Heart left ventricle (tissue), 16 donors: ENCODE measurements at regions not wholly inside any gene's neighbourhood (a gene's known extent, or its start where the extent isn't known, plus 50 kb on each side); places are given as distances from the start of the nearest gene placed in this dataset.

Source experiments
- ATAC-seq, 4 donors: fragments of 200-7000 bp; cut with Tn5 transposase; one replicate each; pipeline ENCODE4 v1.9.1; 2020 to 2022; ENCODE audit warnings: moderate library complexity in 4 of 4, mild to moderate bottlenecking in 3 of 4, moderate number of reproducible peaks in 1 of 4
- DNase-seq, 5 donors: peaks; one replicate each; pipeline ENCODE4 v3.0.0-alpha.2; 2020
- H3K27ac ChIP-seq, 12 donors: fragments of 200-600 bp; sonication (generic) in 4 of 12; one replicate each; pipeline versions ENCODE4 v1.5.0 to v1.8.0; 2016 to 2022; ENCODE audit warnings: mild to moderate bottlenecking in 2 of 12
- H3K27me3 ChIP-seq, 9 donors: fragments of 200-600 bp; sonication (generic) in 2 of 9; one replicate each; pipeline versions ENCODE4 v1.5.1 to v1.8.0; 2016 to 2022; ENCODE audit warnings: mild to moderate bottlenecking in 3 of 9
- H3K36me3 ChIP-seq, 9 donors: fragments of 200-600 bp; sonication (generic) in 2 of 9; one replicate each; pipeline versions ENCODE4 v1.5.0 to v1.8.0; 2018 to 2022; ENCODE audit warnings: mild to moderate bottlenecking in 2 of 9
- H3K4me1 ChIP-seq, 12 donors: fragments of 200-600 bp; sonication (generic) in 4 of 12; one replicate each; pipeline versions ENCODE4 v1.5.0 to v1.8.0; 2016 to 2022; ENCODE audit warnings: mild to moderate bottlenecking in 3 of 12
- H3K4me3 ChIP-seq, 12 donors: fragments of 200-600 bp; sonication (generic) in 4 of 12; one replicate each; pipeline versions ENCODE4 v1.5.0 to v1.8.0; 2017 to 2022; ENCODE audit warnings: mild to moderate bottlenecking in 9 of 12, moderate library complexity in 4 of 12
- H3K9me3 ChIP-seq, 12 donors: fragments of 200-600 bp; sonication (generic) in 4 of 12; one replicate each; pipeline versions ENCODE4 v1.5.0 to v1.8.0; 2016 to 2022; ENCODE audit warnings: mild to moderate bottlenecking in 1 of 12
- POLR2A ChIP-seq, 2 donors: fragments of 450-650 bp; IDR thresholded peaks; one replicate each; pipeline ENCODE4 v1.6.1; 2017; ENCODE audit warnings: antibody characterized with exemption in 2 of 2, mild to moderate bottlenecking in 2 of 2, moderate library complexity in 2 of 2
- WGBS, 4 donors: extraction: QIAGEN DNeasy Blood & Tissue Kit in 2 of 4; methylation state at CpG; one replicate each; pipeline versions ENCODE4 v1.1.5 to v1.1.7; 2013 to 2018; 5-methylcytosine and 5-hydroxymethylcytosine counted together
- intact Hi-C, 10 donors: fragments of 100-400 bp; cut with DNase I; formaldehyde crosslinking; loops; one replicate each; pipeline versions ENCODE4 v1.11.1 to v1.14.2; 2022
- TF ChIP-seq, protein P1 (sequence below), 12 donors: fragments of 200-600 bp; sonication (generic) in 4 of 12; IDR thresholded peaks; one replicate each; pipeline versions ENCODE4 v1.5.0 to v1.8.0; 2018 to 2022; ENCODE audit warnings: antibody characterized with exemption in 12 of 12, mild to moderate bottlenecking in 5 of 12
- donor health status: ischemic (EF 13 %, LVEDD 7.1; RV severe dilation, severe dysfunction).
- donor health status: healthy with polysubstance abuse.
- donor health status: DM: no; HTN: yes; CAD: no.
- donor health status: DM: no; HTN: no; CAD: no.
- donor health status: ischemic (EF 25% LVEDD 6.9; RV normal size, moderate dysfunction).
- donor health status: ischemic (EF 25% LVEDD 5.7; RV mildly dilated, moderate dysfunction).
- donor health status: healthy.
- donor health status: DM: yes; HTN: yes; CAD: no.
- donor health status: ischemic (EF 35%, LVEDD 5.7; RV mildly dilated, moderate dysfunction).
- donor health status: nonischemic (EF 11% LVEDD 7.7; RV severe dilation, severe dysfunction).
- donor health status: DM: yes; HTN: yes; CAD: no.
- donor health status: PGD.
- donor health status: ischemic (EF 29% LVEDD 5.4; RV normal size, mild dysfunction).
- donor health status: nonischemic (EF 23%, LVEDD 6.1; RV moderate dilation, normal function).

GRCh38 chr1:238530209-238530851 is 639.6 kb upstream of the ZP4 start:
- intact Hi-C loops, result no loop called here
- H3K4me3 ChIP-seq, result no peak overlapping the region
- TF ChIP-seq, protein P1, sequence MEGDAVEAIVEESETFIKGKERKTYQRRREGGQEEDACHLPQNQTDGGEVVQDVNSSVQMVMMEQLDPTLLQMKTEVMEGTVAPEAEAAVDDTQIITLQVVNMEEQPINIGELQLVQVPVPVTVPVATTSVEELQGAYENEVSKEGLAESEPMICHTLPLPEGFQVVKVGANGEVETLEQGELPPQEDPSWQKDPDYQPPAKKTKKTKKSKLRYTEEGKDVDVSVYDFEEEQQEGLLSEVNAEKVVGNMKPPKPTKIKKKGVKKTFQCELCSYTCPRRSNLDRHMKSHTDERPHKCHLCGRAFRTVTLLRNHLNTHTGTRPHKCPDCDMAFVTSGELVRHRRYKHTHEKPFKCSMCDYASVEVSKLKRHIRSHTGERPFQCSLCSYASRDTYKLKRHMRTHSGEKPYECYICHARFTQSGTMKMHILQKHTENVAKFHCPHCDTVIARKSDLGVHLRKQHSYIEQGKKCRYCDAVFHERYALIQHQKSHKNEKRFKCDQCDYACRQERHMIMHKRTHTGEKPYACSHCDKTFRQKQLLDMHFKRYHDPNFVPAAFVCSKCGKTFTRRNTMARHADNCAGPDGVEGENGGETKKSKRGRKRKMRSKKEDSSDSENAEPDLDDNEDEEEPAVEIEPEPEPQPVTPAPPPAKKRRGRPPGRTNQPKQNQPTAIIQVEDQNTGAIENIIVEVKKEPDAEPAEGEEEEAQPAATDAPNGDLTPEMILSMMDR (IDR thresholded peaks at IDR 0.05), result no peak
- no peak for TF ChIP-seq POLR2A (IDR thresholded peaks at IDR 0.05)
- peaks cover 0 to 3% (median 0%) of the 10 kb centered on the region in 12 donors for H3K9me3 ChIP-seq
- no peak overlapping the region for H3K27ac ChIP-seq
- ATAC-seq (no peak), DNase-seq (no peak)
- 80 to 91% (median 86%) methylated on average over 12 to 13 of the region's 13 CpGs for WGBS, 4 donors
- H3K36me3 ChIP-seq, result no peaks in the 10 kb centered on the region
- H3K27me3 ChIP-seq, result no peaks in the 10 kb centered on the region
- no peaks in the 10 kb centered on the region for H3K4me1 ChIP-seq

DNA sequence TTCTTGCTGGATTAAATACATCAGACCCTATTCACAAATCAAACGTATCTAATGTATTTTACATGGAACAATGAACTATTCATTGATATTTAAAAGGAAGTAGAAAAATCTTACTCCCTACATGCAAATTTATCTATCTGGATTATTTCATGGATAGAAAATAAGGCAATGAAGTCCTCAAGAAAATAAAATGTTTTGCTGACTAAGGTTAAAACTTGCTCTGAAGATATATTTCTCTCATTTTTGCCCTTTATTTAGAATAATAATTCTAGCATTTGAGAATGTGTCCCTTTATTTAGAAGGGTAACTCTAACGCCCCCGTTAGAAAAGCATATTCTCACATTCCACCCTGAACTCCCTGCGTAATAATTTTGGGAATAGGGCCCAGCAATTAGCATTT is 627.0 kb upstream of the ZP4 start:
- no peak overlapping the region for H3K27ac ChIP-seq
- ATAC-seq (no peak), DNase-seq (no peak)
- intact Hi-C loops, result no loop called here
- H3K4me3 ChIP-seq, result no peak overlapping the region
- H3K9me3 ChIP-seq, result peaks cover 0 to 33% (median 15%) of the 10 kb centered on the region in 12 donors
- 75 to 82% (median 77%) methylated on average over 4 of the region's 4 CpGs for WGBS, 4 donors
- no peaks in the 10 kb centered on the region for H3K4me1 ChIP-seq
- no peak for TF ChIP-seq POLR2A (IDR thresholded peaks at IDR 0.05)
- TF ChIP-seq, protein P1 (IDR thresholded peaks at IDR 0.05), result no peak
- H3K36me3 ChIP-seq, result no peaks in the 10 kb centered on the region
- no peaks in the 10 kb centered on the region for H3K27me3 ChIP-seq

DNA sequence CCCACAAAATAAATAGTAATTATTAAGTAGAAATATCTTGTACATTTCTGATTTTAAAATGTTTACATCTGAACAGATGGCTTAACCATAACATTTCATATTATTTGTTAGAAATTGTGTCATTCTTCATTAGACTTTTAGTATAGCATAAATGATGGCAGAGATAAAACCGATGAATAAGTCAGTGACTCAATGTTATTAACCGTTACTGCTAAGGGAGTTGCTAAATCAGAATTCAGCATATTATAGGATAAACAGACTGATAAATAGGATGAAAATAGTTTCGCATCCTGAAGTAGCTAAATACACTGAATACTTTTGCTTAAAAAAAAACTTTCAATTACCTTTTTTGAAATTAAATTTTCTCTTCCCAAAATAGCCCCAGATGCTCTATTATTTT is 610.6 kb upstream of the ZP4 start:
- ATAC-seq, result no peak
- no peak for DNase-seq
- Histone ChIP-seq H3K36me3 (no peaks in the 10 kb centered on the region), H3K4me3 (no peak overlapping the region), H3K9me3 (peaks cover 0 to 4% (median 0%) of the 10 kb centered on the region in 12 donors), H3K27ac (no peak overlapping the region), H3K4me1 (no peaks in the 10 kb centered on the region), H3K27me3 (no peaks in the 10 kb centered on the region)
- intact Hi-C loops, result no loop called here
- TF ChIP-seq POLR2A (IDR thresholded peaks at IDR 0.05), result no peak
- TF ChIP-seq, protein P1 (IDR thresholded peaks at IDR 0.05), result no peak
- WGBS, 4 donors, result 57 to 85% (median 71%) methylated on average over 3 of the region's 3 CpGs

DNA sequence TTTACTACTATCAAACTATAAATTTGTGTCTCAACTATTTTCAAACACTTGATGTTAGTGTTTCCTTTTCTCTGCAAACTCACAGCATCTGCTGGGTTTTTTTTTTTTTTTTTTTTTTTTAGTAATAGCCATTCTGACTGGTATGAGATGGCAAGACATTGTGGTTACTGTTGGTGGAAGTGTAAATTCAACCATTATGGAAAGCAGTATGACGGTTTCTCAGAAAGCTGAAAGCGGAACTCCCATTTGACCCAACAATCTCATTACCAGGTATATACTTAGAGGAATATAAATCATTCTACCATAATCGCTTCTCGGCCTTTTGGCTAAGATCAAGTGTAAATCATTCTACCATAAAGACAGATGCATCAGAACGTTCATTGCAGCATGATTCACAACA is 608.3 kb upstream of the ZP4 start:
- intact Hi-C loops, result no loop called here
- H3K36me3 ChIP-seq, result no peaks in the 10 kb centered on the region
- no peak for DNase-seq

More for the DNA sequence above, 608.3 kb upstream of the ZP4 start:
- no peak overlapping the region for H3K27ac ChIP-seq
- WGBS, 4 donors, result 76 to 87% (median 86%) methylated on average over 5 of the region's 5 CpGs
- ATAC-seq, result no peak
- H3K4me1 ChIP-seq, result no peaks in the 10 kb centered on the region
- TF ChIP-seq POLR2A (IDR thresholded peaks at IDR 0.05), result no peak
- TF ChIP-seq, protein P1 (IDR thresholded peaks at IDR 0.05), result no peak
- no peak overlapping the region for H3K4me3 ChIP-seq
- H3K9me3 ChIP-seq, result peaks cover 0 to 4% (median 0%) of the 10 kb centered on the region in 12 donors
- no peaks in the 10 kb centered on the region for H3K27me3 ChIP-seq
